RWPE1 (cell line): ENCODE measurements at regions not wholly inside any gene's neighbourhood (a gene's known extent, or its start where the extent isn't known, plus 50 kb on each side); places are given as distances from the start of the nearest gene placed in this dataset.
"Not testable (repeated sequence)": the region's sequence is repeated elsewhere in the genome, so short reads cannot be mapped to it uniquely, and the experiment has no call there.

Source experiments
- CTCF ChIA-PET: fragments of 350-600 bp; sonication (Branson Sonifier 250); formaldehyde crosslinking; extraction: SDS; loops from one replicate; lab custom pipeline; 2021; lab: Yijun Ruan, JAX
- POLR2A ChIA-PET: fragments of 400-600 bp; formaldehyde crosslinking; extraction: SDS; loops from one replicate; lab custom pipeline; 2020; ENCODE audit warnings: antibody characterized with exemption; ENCODE audit not compliant: low non-redundant PET; lab: Yijun Ruan, JAX
- DNase-seq: peaks from one replicate; pipeline ENCODE4 v3.0.0; 2012; ENCODE audit warnings: low spot score
- H3K27ac ChIP-seq: fragments of 450-650 bp; 2 replicates; pipeline ENCODE4 v1.5.1; 2017
- CTCF ChIP-seq: fragments of 450-650 bp; conservative IDR thresholded peaks from 2 replicates; pipeline ENCODE4 v1.5.1; 2017; ENCODE audit warnings: low read depth, mild to moderate bottlenecking

GRCh38 chr4:149202117-149202516 is 613.5 kb downstream of the IQCM start:
- POLR2A ChIA-PET, result no interaction called here
- no peak for TF ChIP-seq CTCF

GRCh38 chr4:149199594-149199993 is 616.0 kb downstream of the IQCM start:
- DNase-seq, result no peak
- ChIA-PET POLR2A (no interaction called here), CTCF (no interaction called here)
- TF ChIP-seq CTCF, result no peak
- H3K27ac ChIP-seq, result no peak overlapping the region

More at GRCh38 chr4:149202117-149202516, 613.5 kb downstream of the IQCM start:
- H3K27ac ChIP-seq, result no peak overlapping the region
- CTCF ChIA-PET, result no interaction called here
- DNase-seq, result no peak

- ChIA-PET CTCF (interaction anchor here (1.0 kb wide), 1 partner anchor 9 kb away, joined by 4 read pairs; no protein-coding TSS in a partner anchor), POLR2A (no interaction called here)
- no peak for DNase-seq
- no peak for TF ChIP-seq CTCF
- no peak overlapping the region for H3K27ac ChIP-seq
These were observed 621.6 kb downstream of the IQCM start for GRCh38 chr4:149194061-149194460.

GRCh38 chr4:149187726-149188125 is 627.9 kb downstream of the IQCM start:
- CTCF ChIA-PET, result interaction anchor here (0.6 kb wide), 1 partner anchor 1102 kb away, joined by 4 read pairs; no protein-coding TSS in a partner anchor
- TF ChIP-seq CTCF, result no peak
- no peak for DNase-seq
- POLR2A ChIA-PET, result no interaction called here
- no peak overlapping the region for H3K27ac ChIP-seq

GRCh38 chr4:149183638-149184037 is 632.0 kb downstream of the IQCM start:
- POLR2A ChIA-PET, result no interaction called here
- DNase-seq, result no peak
- CTCF ChIA-PET, result no interaction called here
- no peak for TF ChIP-seq CTCF
- H3K27ac ChIP-seq, result no peak overlapping the region

- DNase-seq, POLR2A ChIA-PET, H3K27ac ChIP-seq, CTCF ChIA-PET: not testable (repeated sequence)
These were observed 634.2 kb downstream of the IQCM start for GRCh38 chr4:149181459-149181858.

- no peak overlapping the region for H3K27ac ChIP-seq
- POLR2A ChIA-PET, result no interaction called here
- TF ChIP-seq CTCF, result no peak
- CTCF ChIA-PET, result no interaction called here
- DNase-seq, result no peak
These were observed 639.6 kb downstream of the IQCM start for GRCh38 chr4:149176039-149176438.
